ENCODE measurements at regions not wholly inside any gene's neighbourhood (a gene's known extent, or its start where the extent isn't known, plus 50 kb on each side); places are given as distances from the start of the nearest gene placed in this dataset.

- in situ Hi-C loops (cut with HindIII; ENCODE audit: extremely low pct_ligation_motif_present, low pct_unique_long_range_greater_than_20kb) (no loop called here), intact Hi-C loops (cut with micrococcal nuclease; ENCODE audit: unreplicated experiment) (no loop called here)
- no peaks in the 10 kb centered on the region for H3K79me2 ChIP-seq (ENCODE audit: insufficient read depth, low read length)
- H3K9me3 ChIP-seq (ENCODE audit: low read length) = peaks cover 28% of the 10 kb centered on the region
- no peak overlapping the region for H3K4me2 ChIP-seq (ENCODE audit: low read depth, low read length)
- no peak overlapping the region for H3K27ac ChIP-seq (ENCODE audit: extremely low read length, insufficient read depth, low read length)
- DNase-seq (ENCODE audit: low spot score) (no peak), FAIRE-seq (no peak), ATAC-seq (no peak)
- no TSS peak for BruUV-seq (replicated peaks)
- ChIA-PET POLR2A (no interaction called here), CTCF (ENCODE audit: low intra/inter-chr PET ratio, low total read pairs) (no interaction called here)
- no peak overlapping the region for H2AFZ ChIP-seq (ENCODE audit: low read length)
- no peaks in the 10 kb centered on the region for H3K36me3 ChIP-seq (replicated peaks in 1 of 2; ENCODE audit: control insufficient read depth in 1 of 2, insufficient read depth in 2 of 2, low read length in 2 of 2)
- no peaks in the 10 kb centered on the region for H4K20me1 ChIP-seq (ENCODE audit: insufficient read depth, low read length)
- no peak overlapping the region for H3K4me3 ChIP-seq (replicated peaks in 1 of 3; ENCODE audit: insufficient read depth in 1 of 3, low read depth in 2 of 3, low read length in 3 of 3)
- H3K4me1 ChIP-seq (ENCODE audit: insufficient read depth, low read length) = no peaks in the 10 kb centered on the region
- no peaks in the 10 kb centered on the region for H3K27me3 ChIP-seq (ENCODE audit: control insufficient read depth in 1 of 2, insufficient read depth in 2 of 2, low read length in 2 of 2)
- no peak overlapping the region for H3K9ac ChIP-seq (ENCODE audit: insufficient read depth, low read depth, low read length)
- TF ChIP-seq TRAFD1 (CRISPR knock-in tag; IDR thresholded peaks at IDR 0.05; ENCODE audit: borderline replicate concordance) = no peak
- no peak for TF ChIP-seq SKI (IDR thresholded peaks at IDR 0.05; ENCODE audit: partially characterized antibody)
- TF ChIP-seq HINFP (CRISPR knock-in tag; IDR thresholded peaks at IDR 0.05; ENCODE audit: low read depth) = no peak
- TF ChIP-seq RXRB (CRISPR knock-in tag; IDR thresholded peaks at IDR 0.05; ENCODE audit: borderline replicate concordance) = no peak
- TF ChIP-seq ZNF670 (CRISPR knock-in tag; IDR thresholded peaks at IDR 0.05; ENCODE audit: borderline replicate concordance) = no peak
- no peak for TF ChIP-seq ZBTB49 (CRISPR knock-in tag; IDR thresholded peaks at IDR 0.05; ENCODE audit: borderline replicate concordance)
- no peak for TF ChIP-seq ARID3A (IDR thresholded peaks at IDR 0.05; ENCODE audit: low read depth, low read length)
- TF ChIP-seq MTA3 (CRISPR knock-in tag; IDR thresholded peaks at IDR 0.05) = no peak
- TF ChIP-seq ZNF687 (CRISPR knock-in tag; IDR thresholded peaks at IDR 0.05) = no peak
- TF ChIP-seq MATR3 (CRISPR knock-in tag; IDR thresholded peaks at IDR 0.05) = no peak
- TF ChIP-seq ZBTB33 (CRISPR knock-in tag; IDR thresholded peaks at IDR 0.05) = no peak
Observed at GRCh38 chr11:37916331-37916730, 1318.3 kb upstream of the RAG2 start.

Data from HepG2 (cell line).